GM18505 (cell line): ENCODE measurements at regions not wholly inside any gene's neighbourhood (a gene's known extent, or its start where the extent isn't known, plus 50 kb on each side); places are given as distances from the start of the nearest gene placed in this dataset.

Source experiments
- ATAC-seq: cut with Tn5 transposase; IDR thresholded peaks from one replicate; pipeline ENCODE4 v1.9.1; 2021; ENCODE audit not compliant: unreplicated experiment
- POLR2A ChIP-seq: IDR thresholded peaks from 4 replicates; pipeline ENCODE4 v1.6.1; 2011; ENCODE audit warnings: borderline replicate concordance; ENCODE audit not compliant: insufficient read depth, insufficient read length; ENCODE audit errors: extremely low read depth

DNA sequence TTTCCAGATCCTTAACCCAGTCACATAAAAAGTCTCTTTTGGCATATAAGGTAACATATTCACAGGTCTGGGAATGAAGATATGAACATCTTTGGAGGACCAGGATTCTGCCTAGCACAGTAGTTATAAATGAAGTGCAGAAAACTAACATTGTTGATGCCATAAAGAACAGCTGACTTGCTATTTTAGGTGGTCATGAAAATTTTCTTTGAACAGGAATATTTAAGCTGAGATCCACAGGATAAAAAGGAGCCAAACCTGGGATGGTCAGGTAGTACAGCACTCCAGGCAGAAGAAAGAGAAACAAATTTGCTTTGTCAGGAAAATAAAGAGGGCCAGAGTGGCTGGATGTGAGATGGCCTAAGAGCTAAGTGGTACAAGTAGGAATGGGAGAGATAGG, 80.0 kb downstream of the CENPW start:
- no peak for ATAC-seq
- no peak for TF ChIP-seq POLR2A

DNA sequence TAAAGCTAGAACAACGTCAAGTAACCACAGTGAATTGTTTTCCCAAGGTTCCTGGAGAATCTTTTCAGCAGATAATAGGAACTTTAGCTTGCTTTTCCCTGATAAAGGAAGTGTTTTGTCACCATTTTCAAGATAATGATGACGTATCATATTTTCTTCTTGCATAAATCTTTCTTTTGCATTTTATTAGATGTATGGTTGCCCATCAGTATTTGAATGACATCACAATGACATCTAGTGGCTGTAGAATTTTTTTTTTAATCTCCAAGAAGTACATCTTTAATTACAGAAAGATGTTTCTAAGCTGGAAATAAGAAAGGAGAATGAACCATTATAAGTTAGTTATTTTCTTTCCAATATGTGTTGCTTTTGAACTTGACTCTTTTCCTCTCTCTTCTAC, 83.0 kb downstream of the CENPW start:
- ATAC-seq: no peak
- no peak for TF ChIP-seq POLR2A

DNA sequence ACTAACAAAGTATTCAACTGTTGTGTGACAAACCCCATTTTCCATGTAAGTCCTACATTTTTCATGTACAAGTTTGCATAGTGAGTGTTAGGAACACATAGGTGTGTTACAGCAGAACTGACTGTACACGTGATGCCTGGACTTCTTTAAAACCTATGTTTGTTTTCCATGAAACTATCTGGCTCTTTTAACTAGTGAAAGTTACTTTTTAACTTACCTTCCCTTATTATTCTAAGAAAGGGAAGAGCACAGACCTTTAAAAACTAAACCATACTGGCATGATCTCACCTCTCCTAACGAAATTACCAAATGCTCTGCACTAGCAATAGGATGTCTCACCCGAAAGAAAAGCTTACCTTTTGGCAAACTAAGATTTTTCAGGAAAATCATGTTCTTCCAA, 87.8 kb downstream of the CENPW start:
- ATAC-seq: no peak
- TF ChIP-seq POLR2A: no peak

DNA sequence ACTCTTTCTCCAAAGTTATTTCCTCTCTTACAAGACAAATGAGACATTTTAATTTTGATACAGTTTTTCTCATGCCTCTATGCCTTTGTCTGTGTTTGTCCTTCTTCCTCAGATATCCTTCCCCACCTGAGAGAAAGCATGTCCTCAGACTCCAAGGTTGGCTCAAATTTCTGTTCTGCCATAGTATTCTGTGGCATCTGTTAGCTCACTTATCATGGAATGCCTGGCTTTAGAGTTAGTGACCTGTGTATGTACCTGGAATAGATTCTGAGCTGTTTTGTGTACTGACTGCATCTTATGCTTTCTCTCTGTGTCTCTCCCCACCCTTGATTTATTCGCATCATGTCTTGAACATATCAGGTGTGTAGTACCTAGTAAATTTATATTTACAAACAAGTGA, 90.0 kb downstream of the CENPW start:
- no peak for TF ChIP-seq POLR2A
- ATAC-seq: no peak

DNA sequence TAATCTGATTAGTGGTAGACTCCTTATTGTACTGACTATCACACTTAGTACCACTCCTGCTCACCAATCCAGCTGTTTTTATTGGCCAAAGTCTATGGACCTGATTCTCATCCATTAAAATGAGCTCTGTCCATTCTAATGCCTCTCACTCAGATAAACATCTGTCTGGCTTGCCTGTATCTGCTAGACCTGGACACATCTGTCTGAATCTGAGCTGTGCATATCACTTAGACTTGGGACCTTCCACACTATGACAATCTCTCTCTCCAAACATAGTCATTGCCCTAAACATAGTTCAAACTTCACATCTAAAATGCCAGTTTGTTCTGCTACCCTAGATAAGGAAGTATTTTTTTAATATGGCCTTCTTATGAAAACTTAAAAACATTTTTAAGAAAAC, 92.6 kb downstream of the CENPW start:
- ATAC-seq: no peak
- TF ChIP-seq POLR2A: no peak

DNA sequence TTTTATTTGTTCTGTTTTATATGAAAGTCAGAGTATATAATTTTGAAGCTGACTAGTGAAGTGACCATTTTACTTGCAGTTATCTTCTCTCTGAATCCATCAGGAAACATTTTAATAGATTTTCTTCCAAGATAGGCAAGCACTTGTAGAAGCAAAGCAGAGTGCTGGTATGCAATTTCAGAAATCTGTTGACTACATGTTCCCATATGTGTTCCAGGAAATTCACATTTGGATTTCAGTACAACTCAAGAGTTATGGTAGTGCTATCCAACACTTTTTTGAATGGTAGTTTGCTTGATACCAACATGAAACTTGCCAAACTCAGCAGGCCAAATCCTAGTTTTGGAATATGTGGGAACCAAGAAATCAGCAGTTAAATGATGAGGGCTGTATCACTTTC, 94.0 kb downstream of the CENPW start:
- ATAC-seq: no peak
- no peak for TF ChIP-seq POLR2A

DNA sequence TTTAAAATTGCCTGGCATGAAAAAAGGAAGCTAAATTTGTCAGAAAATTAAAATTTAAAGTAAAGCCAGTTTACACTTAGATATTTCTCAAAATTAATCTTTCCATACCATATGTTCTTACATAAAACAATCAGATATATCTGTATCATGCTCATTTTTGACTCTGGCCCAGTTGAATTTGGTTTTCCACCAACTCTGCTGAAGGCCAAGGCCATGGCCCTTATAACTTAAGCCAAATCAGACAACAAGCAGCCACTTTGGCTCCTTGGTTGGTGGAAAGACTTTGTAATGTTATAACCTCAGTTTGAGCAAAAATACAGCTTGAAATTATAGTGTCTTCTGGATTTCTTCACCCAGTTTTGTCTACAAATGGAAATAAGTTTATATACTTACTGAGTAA, 97.3 kb downstream of the CENPW start:
- no peak for TF ChIP-seq POLR2A
- no peak for ATAC-seq

DNA sequence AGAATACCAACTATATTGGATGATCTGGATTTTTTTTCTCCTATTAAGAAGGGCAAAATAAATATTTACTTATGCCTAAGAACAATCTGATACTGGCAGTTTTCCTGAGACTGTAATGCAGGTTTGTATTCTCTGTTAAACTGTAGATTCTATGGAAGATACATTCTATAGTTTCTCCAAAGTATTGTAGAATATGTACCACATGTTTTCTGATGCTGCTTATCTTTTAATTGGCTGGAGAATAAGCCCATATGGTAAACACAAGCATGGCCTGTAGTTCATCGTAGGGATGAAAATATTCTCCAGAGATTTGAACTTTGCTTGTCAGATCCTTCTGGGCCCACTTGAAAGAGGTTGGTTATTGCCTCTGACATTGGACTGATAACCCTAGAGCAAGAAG, 99.1 kb downstream of the CENPW start:
- no peak for TF ChIP-seq POLR2A
- no peak for ATAC-seq

DNA sequence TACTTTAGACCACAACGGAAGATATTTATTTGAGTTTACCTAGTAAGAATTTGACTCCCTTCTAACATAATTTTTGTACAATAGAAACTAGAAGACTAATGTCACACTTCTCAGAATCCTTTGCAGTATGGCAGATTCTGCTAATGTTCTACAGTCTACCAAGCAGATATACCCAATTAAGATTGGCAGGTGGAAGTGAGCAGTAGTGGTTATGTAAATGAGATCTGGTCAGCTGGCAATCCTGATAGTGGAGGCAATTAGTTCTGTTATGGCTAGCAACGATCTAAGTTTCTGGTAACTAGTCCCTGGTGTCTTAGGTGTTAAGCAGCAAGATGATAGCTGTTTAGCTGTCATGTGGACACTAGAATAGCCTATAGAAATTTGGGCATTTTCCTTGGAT, 101.0 kb downstream of the CENPW start:
- no peak for TF ChIP-seq POLR2A
- no peak for ATAC-seq

DNA sequence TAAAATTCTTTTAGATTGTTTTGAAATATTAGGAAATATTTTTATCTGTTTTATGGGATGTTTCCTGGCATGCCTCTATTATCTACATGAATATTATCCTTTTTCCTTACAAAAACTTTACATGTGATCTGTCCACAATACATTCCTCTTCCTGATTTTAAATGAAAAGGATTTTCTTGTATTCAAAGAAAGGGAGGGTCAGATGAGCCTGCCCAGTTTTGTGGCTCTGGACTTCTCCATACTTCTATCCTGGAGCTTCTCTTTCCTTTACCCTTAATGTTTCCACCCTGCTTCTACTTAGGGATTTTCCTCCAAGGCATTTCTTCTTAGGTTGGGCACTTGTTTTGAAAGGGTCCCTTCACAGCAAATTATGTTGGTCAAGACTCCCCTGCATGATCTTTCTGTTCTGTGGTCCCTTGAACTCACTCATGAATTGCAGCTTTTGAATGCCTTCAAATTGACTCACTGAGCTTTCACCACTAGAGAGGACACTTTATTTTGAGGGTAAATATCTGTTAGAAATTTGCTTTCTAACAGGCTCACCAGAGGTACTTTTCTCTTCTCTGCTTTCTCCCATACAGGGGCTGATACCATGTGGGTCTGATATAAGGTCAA, 104.9 kb downstream of the CENPW start:
- TF ChIP-seq POLR2A: no peak
- no peak for ATAC-seq

DNA sequence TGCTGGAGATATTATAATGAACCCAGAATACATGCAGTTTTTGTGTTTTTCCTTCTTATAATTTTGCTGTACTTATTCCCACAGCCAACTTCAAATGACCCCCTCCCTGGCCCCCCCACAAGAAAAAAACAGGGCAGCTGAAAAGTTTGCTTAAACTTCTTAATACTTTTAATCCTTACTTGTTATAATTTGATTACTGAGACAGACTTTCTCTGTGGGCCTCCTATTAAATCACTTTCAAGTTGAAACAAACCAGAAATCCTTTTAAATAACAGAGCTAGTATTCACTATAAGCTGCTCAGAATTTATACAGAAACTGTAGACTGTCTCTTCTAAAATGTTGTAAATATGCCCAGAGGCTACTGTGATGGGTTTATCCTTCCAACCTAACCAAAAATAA, 106.3 kb downstream of the CENPW start:
- no peak for TF ChIP-seq POLR2A
- no peak for ATAC-seq

DNA sequence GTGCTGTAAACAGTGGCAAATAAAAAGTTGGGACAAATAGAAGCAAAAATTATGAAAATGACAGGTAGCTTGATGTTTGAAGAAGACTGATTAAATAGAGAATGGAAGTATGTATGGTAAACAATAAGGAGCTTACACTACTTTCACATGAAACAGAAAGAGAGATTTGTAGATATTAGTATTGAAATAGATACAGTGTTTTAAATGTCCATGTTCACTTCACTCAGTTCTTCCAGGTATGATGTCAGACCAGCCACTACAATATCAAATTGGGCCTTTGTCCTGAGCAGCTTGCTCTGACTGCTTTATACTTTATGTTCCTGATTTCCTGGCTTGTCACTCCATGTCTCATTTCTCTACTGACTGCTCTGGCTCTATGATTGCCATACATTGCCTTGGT, 107.5 kb downstream of the CENPW start:
- TF ChIP-seq POLR2A: no peak
- ATAC-seq: no peak

DNA sequence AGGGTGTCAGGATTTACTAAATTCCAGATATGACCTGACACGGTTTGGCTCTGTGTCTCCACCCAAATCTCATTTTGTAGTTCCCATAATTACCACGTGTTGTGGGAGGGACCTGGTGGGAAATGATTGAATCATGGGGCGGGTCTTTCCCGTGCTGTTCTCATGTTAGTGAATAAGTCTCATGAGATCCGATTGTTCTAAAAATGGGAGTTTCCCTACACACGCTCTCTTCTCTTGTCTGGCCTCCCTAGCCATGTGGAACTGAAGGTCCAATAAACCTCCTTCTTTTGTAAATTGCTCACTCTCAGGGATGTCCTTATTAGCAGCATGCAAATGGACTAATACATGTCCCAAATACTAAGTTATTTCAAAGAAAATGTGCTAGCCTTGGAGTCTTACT, 121.1 kb downstream of the CENPW start:
- no peak for TF ChIP-seq POLR2A
- ATAC-seq: no peak

DNA sequence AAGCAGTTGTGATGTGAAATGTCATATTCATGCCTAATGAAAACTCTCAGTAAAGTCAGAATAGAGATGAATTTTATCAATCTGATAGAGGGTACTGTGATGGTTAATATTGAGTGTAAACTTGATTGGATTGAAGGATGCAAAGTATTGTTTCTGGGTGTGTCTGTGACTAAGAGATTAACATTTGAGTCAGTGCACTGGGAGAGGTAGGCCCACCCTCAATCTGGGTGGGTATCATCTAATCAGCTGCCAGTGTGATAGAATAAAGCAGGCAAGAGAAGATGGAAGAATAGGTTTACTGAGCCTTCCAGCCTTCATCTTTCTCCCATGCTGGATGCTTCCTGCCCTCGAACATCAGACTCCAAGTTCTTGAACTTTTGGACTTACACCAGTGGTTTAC, 124.3 kb downstream of the CENPW start:
- ATAC-seq: no peak
- TF ChIP-seq POLR2A: no peak

DNA sequence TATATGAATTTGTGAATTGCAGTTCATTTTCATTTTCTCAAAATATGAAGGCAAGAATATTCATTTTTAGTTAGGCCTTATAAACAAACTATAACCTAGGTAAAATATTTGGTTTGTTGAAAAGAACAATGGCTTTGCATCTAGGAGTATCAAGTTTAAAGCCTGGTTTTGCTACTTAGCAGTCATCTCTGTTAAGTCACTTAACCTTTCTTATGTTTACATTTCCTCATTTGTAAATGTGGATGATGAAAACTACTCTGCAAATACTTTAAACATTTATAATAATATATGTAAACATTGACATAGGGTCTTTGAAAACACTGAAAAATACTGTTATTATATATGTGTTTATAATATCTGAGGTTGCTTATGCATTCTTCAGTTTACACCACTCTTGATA, 135.5 kb downstream of the CENPW start:
- no peak for TF ChIP-seq POLR2A
- ATAC-seq: no peak
